Amygdala (tissue), 56 donors: ENCODE measurements at regions not wholly inside any gene's neighbourhood (a gene's known extent, or its start where the extent isn't known, plus 50 kb on each side); places are given as distances from the start of the nearest gene placed in this dataset.

ENCODE experiments used
- DNase-seq, 56 donors: peaks; one replicate each; lab custom pipeline; 2025; lab: John Stamatoyannopoulos, UW

GRCh38 chr5:74149395-74149794, 491.1 kb downstream of the ENC1 start:
- DNase-seq = peak in 4 of 56 donors; percentile 4 to 12 (median 8)

DNA sequence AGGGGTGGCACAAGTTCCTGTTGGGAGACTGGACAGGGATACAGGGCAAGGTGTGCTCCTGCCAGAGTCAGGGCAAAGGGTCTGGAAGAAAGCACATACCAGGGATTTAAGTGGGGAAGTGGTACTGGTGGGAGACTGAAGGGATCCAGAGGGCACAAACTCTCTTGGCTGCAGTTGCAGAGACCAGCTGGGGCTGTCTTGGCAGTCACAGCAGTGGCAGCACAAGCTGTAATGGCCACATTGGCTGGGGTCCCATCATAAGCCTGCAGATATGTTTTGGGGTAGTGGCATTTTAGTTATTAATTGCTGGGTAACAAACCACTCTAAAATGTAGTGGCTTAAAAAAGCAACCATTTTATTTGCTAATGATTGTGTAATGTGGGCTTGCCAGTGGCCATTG, 492.2 kb downstream of the ENC1 start:
- DNase-seq = no peak

DNA sequence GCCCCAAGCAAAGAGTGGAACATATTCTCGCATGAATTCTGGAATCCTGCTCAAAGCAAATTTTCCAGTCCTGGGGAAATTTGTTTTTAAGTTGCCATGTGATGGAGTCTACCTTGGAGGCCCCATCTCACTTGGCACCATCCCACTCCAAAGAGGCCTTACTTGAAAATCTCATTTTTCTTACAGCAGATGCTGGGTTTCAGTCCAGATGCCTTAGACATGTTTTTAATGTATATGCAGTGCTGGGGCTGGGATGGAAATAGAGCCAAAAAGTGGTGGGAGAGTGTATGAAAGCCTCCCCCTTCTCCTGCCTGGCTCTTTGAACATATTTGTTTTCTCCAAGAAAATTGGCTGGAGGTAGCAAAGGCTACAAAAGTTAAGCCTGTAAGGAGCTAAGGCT, 493.7 kb downstream of the ENC1 start:
- DNase-seq = no peak

DNA sequence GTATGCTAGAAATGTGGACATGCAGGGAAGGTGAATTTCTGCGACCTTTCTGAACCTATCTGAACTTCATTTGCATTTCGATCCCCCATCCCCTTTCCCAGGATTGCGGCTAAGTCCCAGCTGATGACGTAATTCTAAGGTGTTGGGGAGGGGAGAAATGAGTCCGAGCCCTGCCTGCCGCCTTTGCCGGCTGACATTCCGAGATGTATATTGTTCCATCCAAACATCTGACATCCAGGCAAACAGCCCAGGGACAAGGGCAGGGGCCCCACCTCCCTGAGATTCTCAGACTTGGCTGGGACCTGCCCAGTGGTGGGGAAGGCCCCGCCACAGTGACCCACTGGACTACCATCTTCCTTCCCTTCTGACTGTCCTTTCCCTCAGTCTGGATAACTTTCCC, 494.6 kb downstream of the ENC1 start:
- no peak for DNase-seq

- DNase-seq = peak in 27 of 56 donors; percentile 4 to 63 (median 32)
Observed at GRCh38 chr5:74143721-74144330, 496.7 kb downstream of the ENC1 start.

GRCh38 chr5:74143151-74143550, 497.4 kb downstream of the ENC1 start:
- no peak for DNase-seq

- DNase-seq = no peak
Observed at GRCh38 chr5:74141053-74141452, 499.5 kb downstream of the ENC1 start.

GRCh38 chr5:74140409-74140808, 500.1 kb downstream of the ENC1 start:
- no peak for DNase-seq

GRCh38 chr5:74139589-74139988, 500.9 kb downstream of the ENC1 start:
- no peak for DNase-seq

- DNase-seq = no peak
Observed at GRCh38 chr5:74138721-74139120, 501.8 kb downstream of the ENC1 start.

DNA sequence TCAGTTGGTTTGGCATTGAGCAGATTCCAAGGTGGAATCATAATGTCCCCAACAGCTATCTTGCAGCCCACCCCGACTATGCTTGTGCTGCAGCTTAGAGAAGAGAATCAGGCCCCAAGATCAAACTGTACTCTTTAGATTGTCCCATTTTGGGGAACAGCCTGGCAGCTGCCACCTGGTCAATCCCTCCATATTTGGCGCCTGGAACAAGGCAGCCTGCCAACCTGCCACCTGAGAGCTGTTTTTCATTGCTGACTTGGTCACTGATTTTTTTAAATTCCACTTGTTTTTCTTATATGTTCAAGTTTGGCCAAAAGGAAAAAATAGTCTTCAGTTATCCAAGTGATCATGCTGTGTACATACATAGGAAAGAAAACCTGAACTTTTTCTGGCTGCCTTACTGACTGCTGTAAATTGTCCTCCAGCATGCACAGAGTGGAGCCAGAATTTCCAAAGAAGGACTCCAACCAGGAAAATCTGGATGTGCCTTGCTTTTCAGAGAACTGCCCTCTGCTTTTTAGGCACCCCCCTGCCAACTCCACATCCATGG, 504.2 kb downstream of the ENC1 start:
- DNase-seq = no peak

- no peak for DNase-seq
Observed at GRCh38 chr5:74135033-74135432, 505.5 kb downstream of the ENC1 start.

DNA sequence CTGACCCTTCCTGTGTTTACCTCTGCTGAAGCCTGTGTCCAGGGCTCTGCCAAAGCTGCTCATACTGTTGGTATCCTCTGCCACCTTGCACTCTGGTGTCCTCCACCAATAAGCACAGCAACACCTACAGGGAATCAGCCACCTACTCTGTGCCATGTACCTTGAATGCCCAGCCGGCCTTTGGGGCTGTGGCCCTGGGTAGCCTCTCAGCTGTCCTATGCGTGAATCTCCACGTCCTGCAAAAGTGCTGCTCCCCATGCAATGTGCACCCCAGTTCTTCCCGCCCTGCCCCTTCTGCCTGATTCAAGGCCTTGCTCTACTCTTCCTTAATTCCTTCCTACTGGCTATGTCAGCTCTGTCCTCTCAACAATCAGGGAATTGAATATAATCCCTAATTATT, 506.5 kb downstream of the ARHGEF28 start:
- DNase-seq = no peak

DNA sequence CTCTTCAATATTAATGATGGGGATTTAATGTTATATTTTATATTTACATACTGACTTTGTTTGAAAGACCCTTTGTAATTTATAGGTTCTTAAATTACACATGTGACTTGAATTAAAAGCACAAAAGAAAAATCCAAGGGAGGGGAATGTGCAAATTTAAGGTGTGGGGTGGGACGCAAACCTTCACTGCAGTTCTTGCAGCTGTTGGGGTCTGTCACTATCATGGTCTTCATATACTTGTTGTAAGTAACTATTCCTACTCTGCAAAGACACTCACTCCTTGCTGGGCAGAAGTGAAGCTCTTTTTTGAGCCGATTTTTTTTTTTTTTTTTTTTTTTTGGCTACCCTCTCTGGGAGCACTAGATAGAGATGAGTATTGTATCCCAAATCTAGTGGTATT, 505.3 kb downstream of the ARHGEF28 start:
- DNase-seq = no peak

GRCh38 chr5:74130155-74130897, 504.3 kb downstream of the ARHGEF28 start:
- DNase-seq = peak in 4 of 56 donors; percentile 7 to 21 (median 8)

DNA sequence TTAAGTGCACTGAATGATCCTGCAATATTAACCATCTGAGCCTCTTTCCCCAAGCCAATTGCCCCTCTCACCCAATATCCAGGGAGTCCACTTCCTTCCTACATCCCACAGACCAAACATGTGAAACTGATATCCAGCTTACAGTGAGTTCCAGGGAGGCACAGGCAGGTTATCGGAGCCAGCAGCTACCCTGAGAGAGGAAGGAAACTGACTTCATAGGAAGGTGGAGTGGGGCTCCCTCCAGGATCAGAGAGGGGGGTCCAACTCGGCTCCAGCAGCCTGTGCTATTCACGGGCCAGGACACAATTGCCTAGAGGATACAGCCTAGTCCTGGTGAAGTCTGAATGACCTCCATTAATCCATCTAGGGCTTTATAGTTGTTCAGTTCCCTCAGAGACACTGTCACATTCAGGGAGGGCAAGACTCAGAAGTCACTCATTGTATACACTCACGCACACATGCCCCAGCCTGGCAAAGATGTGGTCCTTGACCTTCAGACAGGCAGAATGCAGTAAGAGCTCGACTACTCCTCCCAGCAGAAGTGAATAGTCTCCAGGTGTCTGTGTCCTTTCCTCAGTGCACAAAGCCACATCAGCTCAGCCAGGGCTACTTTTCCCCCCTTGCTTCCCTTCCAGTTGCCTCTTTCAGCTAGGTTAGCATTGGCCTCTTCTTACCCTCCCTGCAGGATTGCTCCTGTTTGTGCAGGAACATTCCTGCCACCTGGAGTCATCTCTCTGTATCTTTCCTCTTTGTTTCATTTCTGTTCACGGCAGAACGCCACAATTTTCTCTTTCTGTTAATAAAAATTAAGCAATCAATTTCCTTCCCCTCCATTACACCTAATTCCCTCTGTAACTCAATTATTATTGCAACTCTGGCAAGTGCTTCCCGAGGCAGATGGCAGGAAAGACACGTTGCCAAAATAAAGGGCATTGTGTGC, 501.7 kb downstream of the ARHGEF28 start:
- DNase-seq = no peak

GRCh38 chr5:74126294-74126693, 500.3 kb downstream of the ARHGEF28 start:
- DNase-seq = no peak

GRCh38 chr5:74124826-74125225, 498.8 kb downstream of the ARHGEF28 start:
- DNase-seq = no peak

DNA sequence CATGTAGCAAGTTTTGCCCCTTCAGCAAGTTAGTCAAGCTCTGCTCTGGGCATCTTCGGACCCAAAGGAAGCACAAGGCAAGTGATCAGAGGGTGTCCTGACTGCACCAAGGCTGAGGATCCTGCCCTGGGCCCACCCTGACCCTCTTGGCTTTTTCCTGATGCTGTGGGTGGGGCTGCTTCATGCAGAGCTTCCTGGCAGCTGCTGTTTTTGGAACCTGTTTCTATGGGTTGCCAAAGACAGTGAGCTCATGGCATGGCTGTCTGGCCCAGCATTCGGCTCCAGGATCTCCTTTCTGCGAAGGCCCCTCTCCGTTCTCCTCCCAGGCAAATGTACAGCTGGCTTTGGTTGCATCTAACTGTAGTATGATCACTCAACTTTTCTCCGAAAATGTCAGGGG, 497.9 kb downstream of the ARHGEF28 start:
- no peak for DNase-seq

- DNase-seq = no peak
Observed at GRCh38 chr5:74122979-74123590, 497.1 kb downstream of the ARHGEF28 start.

DNA sequence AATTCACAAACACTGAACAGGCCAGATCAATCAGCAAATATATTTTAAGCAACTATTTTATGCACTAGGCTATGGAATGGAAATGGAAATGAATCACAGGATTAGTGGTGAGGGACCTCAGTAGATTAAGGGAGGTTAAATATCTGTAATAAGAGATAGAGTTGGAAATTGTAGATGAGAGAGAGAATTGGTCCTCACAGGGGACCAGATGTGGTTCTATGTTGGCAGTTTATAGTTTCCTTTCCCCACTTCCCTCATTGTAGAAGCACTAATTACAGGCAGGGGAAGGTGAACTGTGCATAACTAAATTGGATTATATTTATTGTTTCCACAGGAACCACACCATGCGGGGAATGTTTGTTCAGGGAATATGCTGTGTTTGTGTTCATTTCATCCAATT, 496.2 kb downstream of the ARHGEF28 start:
- no peak for DNase-seq
